Left lung (tissue), 4 donors: ENCODE measurements at regions not wholly inside any gene's neighbourhood (a gene's known extent, or its start where the extent isn't known, plus 50 kb on each side); places are given as distances from the start of the nearest gene placed in this dataset.

Experiments used
- ATAC-seq: fragments of 200-7000 bp; cut with Tn5 transposase; one replicate; pipeline ENCODE4 v1.9.1; 2020; ENCODE audit warnings: moderate library complexity
- DNase-seq, 4 donors: peaks; one replicate each; pipeline ENCODE4 v3.0.0-alpha.2; 2013 to 2020
- H3K27ac ChIP-seq, 2 donors: fragments of 200-600 bp; sonication (generic) in 1 of 2; one replicate each; pipeline versions ENCODE4 v1.5.0 to v1.8.0; 2020 to 2021
- H3K27me3 ChIP-seq, 2 donors: fragments of 200-600 bp; sonication (generic) in 1 of 2; one replicate each; pipeline versions ENCODE4 v1.5.0 to v1.8.0; 2020 to 2021
- H3K36me3 ChIP-seq, 2 donors: fragments of 200-600 bp; sonication (generic) in 1 of 2; one replicate each; pipeline versions ENCODE4 v1.5.0 to v1.8.0; 2020 to 2021
- H3K4me1 ChIP-seq, 2 donors: fragments of 200-600 bp; one replicate each; pipeline ENCODE4 v1.8.0; 2021
- H3K4me3 ChIP-seq, 2 donors: fragments of 200-600 bp; sonication (generic) in 1 of 2; one replicate each; pipeline versions ENCODE4 v1.5.0 to v1.8.0; 2020 to 2021; ENCODE audit warnings: mild to moderate bottlenecking in 1 of 2
- H3K9me3 ChIP-seq, 2 donors: fragments of 200-600 bp; sonication (generic) in 1 of 2; one replicate each; pipeline versions ENCODE4 v1.5.0 to v1.8.0; 2020 to 2021
- intact Hi-C, 2 donors: fragments of 100-400 bp; cut with DNase I; formaldehyde crosslinking; loops; one replicate each; pipeline versions ENCODE4 v1.11.2 to v1.14.2; 2022
- TF ChIP-seq, protein P1 (sequence below), 2 donors: fragments of 200-600 bp; sonication (generic) in 1 of 2; IDR thresholded peaks; one replicate each; pipeline versions ENCODE4 v1.5.0 to v1.8.0; 2021; ENCODE audit warnings: antibody characterized with exemption in 2 of 2
- donor health status: DM: no; HTN: yes; CAD: no.
- donor health status: DM: no; HTN: no; CAD: no.

DNA sequence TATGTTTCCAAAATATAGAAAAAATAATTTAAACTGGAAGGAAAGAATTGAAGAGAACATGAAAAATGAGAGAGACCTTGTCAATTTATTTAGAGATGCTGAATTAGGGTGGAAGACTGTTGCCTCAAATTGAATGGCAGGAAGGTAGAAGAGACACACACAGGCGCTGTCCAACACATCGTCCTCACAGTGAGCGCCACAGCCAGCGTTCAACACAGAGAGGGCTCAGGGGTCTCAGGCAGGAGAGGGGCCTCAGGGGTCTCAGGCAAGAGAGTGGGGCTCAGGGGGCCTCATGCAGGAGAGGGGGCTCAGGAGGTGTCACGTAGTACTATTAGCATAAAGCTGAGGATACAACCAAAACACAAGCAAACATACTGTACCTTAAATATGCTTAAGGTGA lies 65.7 kb downstream of the TMEM18 start:
- Histone ChIP-seq H3K36me3 (no peaks in the 10 kb centered on the region), H3K4me1 (no peaks in the 10 kb centered on the region), H3K4me3 (no peak overlapping the region), H3K27me3 (no peaks in the 10 kb centered on the region), H3K27ac (no peak overlapping the region), H3K9me3 (no peaks in the 10 kb centered on the region)
- intact Hi-C loops: no loop called here
- TF ChIP-seq, protein P1, sequence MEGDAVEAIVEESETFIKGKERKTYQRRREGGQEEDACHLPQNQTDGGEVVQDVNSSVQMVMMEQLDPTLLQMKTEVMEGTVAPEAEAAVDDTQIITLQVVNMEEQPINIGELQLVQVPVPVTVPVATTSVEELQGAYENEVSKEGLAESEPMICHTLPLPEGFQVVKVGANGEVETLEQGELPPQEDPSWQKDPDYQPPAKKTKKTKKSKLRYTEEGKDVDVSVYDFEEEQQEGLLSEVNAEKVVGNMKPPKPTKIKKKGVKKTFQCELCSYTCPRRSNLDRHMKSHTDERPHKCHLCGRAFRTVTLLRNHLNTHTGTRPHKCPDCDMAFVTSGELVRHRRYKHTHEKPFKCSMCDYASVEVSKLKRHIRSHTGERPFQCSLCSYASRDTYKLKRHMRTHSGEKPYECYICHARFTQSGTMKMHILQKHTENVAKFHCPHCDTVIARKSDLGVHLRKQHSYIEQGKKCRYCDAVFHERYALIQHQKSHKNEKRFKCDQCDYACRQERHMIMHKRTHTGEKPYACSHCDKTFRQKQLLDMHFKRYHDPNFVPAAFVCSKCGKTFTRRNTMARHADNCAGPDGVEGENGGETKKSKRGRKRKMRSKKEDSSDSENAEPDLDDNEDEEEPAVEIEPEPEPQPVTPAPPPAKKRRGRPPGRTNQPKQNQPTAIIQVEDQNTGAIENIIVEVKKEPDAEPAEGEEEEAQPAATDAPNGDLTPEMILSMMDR (IDR thresholded peaks at IDR 0.05): no peak
- DNase-seq (no peak), ATAC-seq (no peak)

DNA sequence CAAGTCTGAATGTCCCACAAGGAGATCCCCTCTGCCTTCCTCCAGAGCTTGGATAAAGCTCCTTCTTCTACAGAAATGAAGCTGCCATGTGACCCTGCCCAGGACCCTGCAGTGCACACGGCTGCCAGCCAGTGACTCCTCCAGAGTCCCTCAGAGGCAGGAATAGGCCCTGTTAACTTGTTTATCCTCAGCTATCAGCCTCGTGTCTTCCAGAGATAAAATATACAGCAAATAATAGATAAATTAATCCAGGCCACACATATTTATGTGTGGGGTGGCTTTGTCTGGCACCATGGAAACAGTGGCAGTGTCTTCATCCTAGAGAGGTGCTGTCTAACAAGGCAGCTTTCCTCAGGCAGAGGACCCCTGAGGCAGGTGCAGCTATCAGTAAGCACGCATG lies 66.7 kb downstream of the TMEM18 start:
- no peak overlapping the region for H3K27ac ChIP-seq
- intact Hi-C loops: no loop called here
- no peak overlapping the region for H3K4me3 ChIP-seq
- TF ChIP-seq, protein P1 (IDR thresholded peaks at IDR 0.05): no peak
- no peaks in the 10 kb centered on the region for H3K4me1 ChIP-seq
- no peaks in the 10 kb centered on the region for H3K36me3 ChIP-seq
- no peak for DNase-seq
- no peak for ATAC-seq
- H3K9me3 ChIP-seq: no peaks in the 10 kb centered on the region
- no peaks in the 10 kb centered on the region for H3K27me3 ChIP-seq

DNA sequence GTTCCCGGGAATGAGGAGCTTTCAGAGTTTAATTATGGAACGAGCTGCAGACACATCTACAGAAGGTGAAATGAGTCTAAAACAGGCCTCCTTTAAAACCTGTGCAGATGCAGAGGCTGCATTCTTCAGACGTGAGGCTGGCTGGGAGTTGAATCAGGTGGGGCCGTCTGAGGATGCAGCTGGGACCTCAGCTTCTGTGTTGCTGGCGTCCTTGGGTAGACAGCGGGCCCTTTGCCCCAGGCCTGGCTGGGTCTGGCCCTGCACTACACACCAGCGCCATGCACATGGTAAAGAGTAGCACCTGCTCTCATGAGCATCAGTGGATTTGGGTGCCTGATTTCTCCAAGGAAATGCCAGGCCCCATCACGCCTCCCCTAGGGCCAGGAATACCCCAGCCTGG lies 67.3 kb downstream of the TMEM18 start:
- ATAC-seq: no peak
- H3K4me1 ChIP-seq: no peaks in the 10 kb centered on the region
- TF ChIP-seq, protein P1 (IDR thresholded peaks at IDR 0.05): no peak
- H3K4me3 ChIP-seq: no peak overlapping the region
- H3K27me3 ChIP-seq: no peaks in the 10 kb centered on the region
- no peaks in the 10 kb centered on the region for H3K36me3 ChIP-seq
- no peak overlapping the region for H3K27ac ChIP-seq
- DNase-seq: no peak
- intact Hi-C loops: no loop called here
- H3K9me3 ChIP-seq: no peaks in the 10 kb centered on the region

DNA sequence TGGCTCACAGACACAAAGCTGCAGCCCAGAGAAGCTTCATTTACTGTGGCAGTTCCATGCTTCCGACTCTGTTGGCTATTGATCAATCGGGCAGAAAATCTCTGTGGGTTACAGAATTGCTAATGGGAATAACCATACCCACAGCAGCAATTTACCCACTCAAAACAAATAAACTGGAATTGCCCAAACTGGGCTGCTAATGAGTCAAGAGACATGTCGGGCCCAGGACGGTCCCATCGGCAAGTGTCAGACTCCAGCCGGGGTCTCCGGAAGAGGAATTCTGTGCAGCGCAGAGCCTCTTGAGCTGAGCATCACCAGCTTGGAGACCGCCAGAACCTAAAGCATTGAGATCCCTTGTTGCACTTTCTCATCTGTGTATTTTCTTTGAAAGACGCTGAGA lies 67.8 kb downstream of the TMEM18 start:
- no peak for ATAC-seq
- Histone ChIP-seq H3K4me1 (no peaks in the 10 kb centered on the region), H3K4me3 (no peak overlapping the region), H3K27ac (no peak overlapping the region), H3K9me3 (no peaks in the 10 kb centered on the region), H3K36me3 (no peaks in the 10 kb centered on the region), H3K27me3 (no peaks in the 10 kb centered on the region)
- intact Hi-C loops: no loop called here
- no peak for DNase-seq
- TF ChIP-seq, protein P1 (IDR thresholded peaks at IDR 0.05): no peak

DNA sequence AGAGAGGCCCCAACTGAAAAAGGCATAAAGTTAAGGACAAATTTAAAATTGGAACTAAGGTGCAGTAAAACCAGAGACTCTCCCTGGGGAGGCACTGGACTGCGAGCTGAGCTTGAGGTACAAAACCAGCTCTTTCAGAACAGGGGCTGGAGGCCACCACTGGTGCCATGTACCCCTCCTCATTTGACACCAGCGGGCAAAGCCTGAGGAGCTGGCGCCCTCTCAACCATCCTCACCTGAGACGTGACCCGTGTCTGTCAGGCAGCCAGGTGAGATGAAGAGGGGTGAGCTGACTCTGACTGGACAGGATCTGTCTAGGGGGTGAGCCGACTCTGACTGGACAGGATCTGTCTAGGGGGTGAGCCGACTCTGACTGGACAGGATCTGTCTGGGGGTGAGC lies 68.5 kb downstream of the TMEM18 start:
- DNase-seq: no peak

More for the DNA sequence above, 68.5 kb downstream of the TMEM18 start:
- no peaks in the 10 kb centered on the region for H3K9me3 ChIP-seq
- intact Hi-C loops: no loop called here
- H3K4me1 ChIP-seq: no peaks in the 10 kb centered on the region
- H3K4me3 ChIP-seq: no peak overlapping the region
- no peaks in the 10 kb centered on the region for H3K36me3 ChIP-seq
- no peak overlapping the region for H3K27ac ChIP-seq
- TF ChIP-seq, protein P1 (IDR thresholded peaks at IDR 0.05): no peak
- H3K27me3 ChIP-seq: no peaks in the 10 kb centered on the region
- ATAC-seq: no peak
